GM12878 (cell line): ENCODE measurements at regions not wholly inside any gene's neighbourhood (a gene's known extent, or its start where the extent isn't known, plus 50 kb on each side); places are given as distances from the start of the nearest gene placed in this dataset.

Experiments
- ATAC-seq: fragments of 200-7000 bp; cut with Tn5 transposase; 3 replicates; pipeline ENCODE4 v1.9.1; 2020; ENCODE audit warnings: mild to moderate bottlenecking, moderate library complexity
- BruUV-seq: library from RNA; stranded (reverse); fragments of 400-500 nt; replicated peaks from 2 replicates; lab custom pipeline; 2021; lab: Mats Ljungman, UMichigan
- CTCF ChIA-PET: fragments of 300-600 bp; sonication (Branson Sonifier 250); formaldehyde crosslinking; extraction: SDS; loops from one replicate; lab custom pipeline; 2021; ENCODE audit warnings: inconsistent platforms; lab: Yijun Ruan, JAX
- POLR2A ChIA-PET: fragments of 350-600 bp; formaldehyde crosslinking; extraction: SDS; loops from one replicate; lab custom pipeline; 2021; ENCODE audit warnings: inconsistent platforms; lab: Charles Lee
- RAD21 ChIA-PET: fragments of 300-600 bp; sonication (Branson Sonifier 250); formaldehyde crosslinking; loops from one replicate; lab custom pipeline; 2023; ENCODE audit warnings: antibody characterized with exemption; ENCODE audit not compliant: unreplicated experiment; lab: Charles Lee
- SMC1A ChIA-PET: fragments of 300-600 bp; sonication (Branson Sonifier 250); formaldehyde crosslinking; loops from one replicate; lab custom pipeline; 2023; ENCODE audit not compliant: unreplicated experiment, uncharacterized antibody; lab: Charles Lee
- DNase-seq: peaks from one replicate; pipeline ENCODE4 v3.0.0-alpha.2; 2011; ENCODE audit warnings: low read depth, low spot score
- FAIRE-seq: peaks from 3 replicates; lab custom pipeline; 2011; peaks lifted over from hg19 to GRCh38; lab: Jason Lieb, UNC
- H2AFZ ChIP-seq: 2 replicates; pipeline ENCODE4 v1.6.0; 2011; ENCODE audit warnings: low read depth, low read length, control low read depth; ENCODE audit not compliant: control insufficient read depth
- H3K27ac ChIP-seq: 2 replicates; pipeline ENCODE4 v1.5.1; 2011; ENCODE audit warnings: control low read depth; ENCODE audit not compliant: control insufficient read depth, insufficient read depth
- H3K27me3 ChIP-seq, 2 experiments: replicated peaks in 1 of 2; 2 replicates each; pipeline versions ENCODE4 v1.6.0 to v1.6.1; 2011; ENCODE audit warnings: low read length in 1 of 2; ENCODE audit not compliant: control insufficient read depth in 2 of 2, insufficient read depth in 2 of 2
- H3K36me3 ChIP-seq, 2 experiments: 2 replicates each; pipeline ENCODE4 v1.5.1; 2011; ENCODE audit warnings: low read length in 1 of 2; ENCODE audit not compliant: control insufficient read depth in 2 of 2, insufficient read depth in 2 of 2
- H3K4me1 ChIP-seq: 2 replicates; pipeline ENCODE4 v1.6.1; 2011; ENCODE audit warnings: mild to moderate bottlenecking, low read length, moderate library complexity, mixed read lengths; ENCODE audit not compliant: control insufficient read depth, insufficient read depth
- H3K4me2 ChIP-seq: 2 replicates; pipeline ENCODE4 v1.6.0; 2011; ENCODE audit warnings: control low read depth; ENCODE audit not compliant: control insufficient read depth, insufficient read depth
- H3K4me3 ChIP-seq: fragments of 200-600 bp; sonication (generic); 2 replicates; pipeline ENCODE4 v1.5.1; 2016
- H3K79me2 ChIP-seq: 2 replicates; pipeline ENCODE4 v1.6.0; 2011; ENCODE audit warnings: low read length; ENCODE audit not compliant: control insufficient read depth, insufficient read depth
- H3K9ac ChIP-seq: 2 replicates; pipeline ENCODE4 v1.8.0; 2011; ENCODE audit warnings: low read length, control low read depth, mixed read lengths; ENCODE audit not compliant: control insufficient read depth, insufficient read depth
- H3K9me3 ChIP-seq: replicated peaks from 3 replicates; pipeline ENCODE4 v1.5.1; 2011; ENCODE audit warnings: mild to moderate bottlenecking, low read length; ENCODE audit not compliant: control insufficient read depth, insufficient read depth
- H4K20me1 ChIP-seq: 2 replicates; pipeline ENCODE4 v1.6.0; 2011; ENCODE audit not compliant: control insufficient read depth, insufficient read depth
- BCL3 ChIP-seq: IDR thresholded peaks from 2 replicates; pipeline ENCODE4 v1.6.1; 2011; ENCODE audit warnings: borderline replicate concordance, low read depth, mild to moderate bottlenecking, moderate library complexity, low read length; ENCODE audit not compliant: insufficient read depth, poor library complexity, severe bottlenecking
- HDAC2 ChIP-seq: fragments of 200-600 bp; sonication (generic); IDR thresholded peaks from 2 replicates; pipeline ENCODE4 v1.6.1; 2017
- IRF3 ChIP-seq: fragments of 450-650 bp; IDR thresholded peaks from 2 replicates; pipeline ENCODE4 v1.6.1; 2014; ENCODE audit warnings: mild to moderate bottlenecking
- KAT2A ChIP-seq: conservative IDR thresholded peaks from 2 replicates; pipeline ENCODE4 v1.6.1; 2011; ENCODE audit warnings: low read depth, low read length; ENCODE audit not compliant: control insufficient read depth
- KDM1A ChIP-seq: fragments of 200-600 bp; sonication (generic); IDR thresholded peaks from 2 replicates; pipeline ENCODE4 v1.6.1; 2016; ENCODE audit warnings: borderline replicate concordance
- POLR2A ChIP-seq: IDR thresholded peaks from 2 replicates; pipeline ENCODE4 v1.6.1; 2011; ENCODE audit warnings: low read depth, mild to moderate bottlenecking, low read length
- RB1 ChIP-seq: fragments of 450-650 bp; formaldehyde crosslinking; IDR thresholded peaks from 2 replicates; pipeline ENCODE4 v1.6.1; 2017; ENCODE audit warnings: mild to moderate bottlenecking, borderline replicate concordance
- RUNX3 ChIP-seq: IDR thresholded peaks from 2 replicates; pipeline ENCODE4 v1.6.1; 2012; ENCODE audit warnings: low read length, inconsistent platforms
- SMC3 ChIP-seq: IDR thresholded peaks from 2 replicates; pipeline ENCODE4 v1.6.1; 2011; ENCODE audit warnings: low read length, improper control_type of control experiment, borderline replicate concordance
- ZNF622 ChIP-seq: fragments of 450-650 bp; IDR thresholded peaks from 2 replicates; pipeline ENCODE4 v1.6.1; 2017; ENCODE audit warnings: mild to moderate bottlenecking, inconsistent platforms
- ZNF687 ChIP-seq: fragments of 450-650 bp; IDR thresholded peaks from 2 replicates; pipeline ENCODE4 v1.6.1; 2017; ENCODE audit warnings: mild to moderate bottlenecking, moderate library complexity
- WGBS: methylation state at CpG from one replicate; pipeline ENCODE4 v1.1.6; 2016; ENCODE audit warnings: low lambda C conversion rate; ENCODE audit not compliant: insufficient replicate concordance, insufficient coverage; ENCODE audit errors: missing lambda C conversion rate; 5-methylcytosine and 5-hydroxymethylcytosine counted together
- in situ Hi-C: fragments of 300-500 bp; cut with MboI; formaldehyde crosslinking; loops from 9 replicates; pipeline ENCODE4 v1.14.3; 2018; ENCODE audit warnings: mixed read lengths
- intact Hi-C: fragments of 100-400 bp; cut with micrococcal nuclease; formaldehyde crosslinking; loops from one replicate; pipeline ENCODE4 v1.14.2; 2022; ENCODE audit not compliant: unreplicated experiment

- H3K36me3 ChIP-seq = no peaks in the 10 kb centered on the region
- H4K20me1 ChIP-seq = no peaks in the 10 kb centered on the region
- no peak for DNase-seq
- POLR2A ChIA-PET = interaction anchor here (0.8 kb wide), 1 partner anchor 123 kb away, joined by 7 read pairs; no protein-coding TSS in a partner anchor
- H3K27ac ChIP-seq = no peak overlapping the region
- intact Hi-C loops = loop anchor here (10.0 kb wide), 1 partner anchor 273 kb away; no protein-coding TSS in a partner anchor
- ATAC-seq = no peak
- no peak for FAIRE-seq
- no peaks in the 10 kb centered on the region for H3K4me1 ChIP-seq
- RAD21 ChIA-PET = interaction anchor here (0.9 kb wide), 1 partner anchor 711 kb away, joined by 6 read pairs; no protein-coding TSS in a partner anchor
- no peaks in the 10 kb centered on the region for H3K79me2 ChIP-seq
- CTCF ChIA-PET = interaction anchor here (0.9 to 1.2 kb wide), 3 partner anchors 12 to 326 kb away, joined by 3 read pairs; no protein-coding TSS in a partner anchor
- peaks cover 0 to 2% of the 10 kb centered on the region in 2 experiments; a peak in 1 of 4 replicates for H3K27me3 ChIP-seq
- WGBS = 35% methylated on average over 7 of the region's 7 CpGs
- no TSS peak for BruUV-seq
- TF ChIP-seq KAT2A = no peak
- no peak for TF ChIP-seq IRF3
- TF ChIP-seq ZNF622 = no peak
- TF ChIP-seq SMC3 = no peak
- no peak overlapping the region for H3K4me3 ChIP-seq
- no peak overlapping the region for H3K4me2 ChIP-seq
- H3K9me3 ChIP-seq = no peaks in the 10 kb centered on the region
- H3K9ac ChIP-seq = no peak overlapping the region
- SMC1A ChIA-PET = interaction anchor here (0.6 to 1.5 kb wide), 6 partner anchors 19 to 510 kb away, joined by 3 to 6 read pairs (median 3); no protein-coding TSS in a partner anchor
- in situ Hi-C loops = loop anchor here (10.0 kb wide), 1 partner anchor 477 kb away; no protein-coding TSS in a partner anchor
- H2AFZ ChIP-seq = no peak overlapping the region
These were observed 489.0 kb downstream of the NPIPA7 start for GRCh38 chr16:16867973-16868372.

- BruUV-seq = no TSS peak
- H3K4me1 ChIP-seq = no peaks in the 10 kb centered on the region
- H3K27ac ChIP-seq = no peak overlapping the region
- RAD21 ChIA-PET = interaction anchor here (1.3 kb wide), 1 partner anchor 11 kb away, joined by 4 read pairs; no protein-coding TSS in a partner anchor
- in situ Hi-C loops (loop anchor here (10.0 kb wide), 1 partner anchor 476 kb away; no protein-coding TSS in a partner anchor), intact Hi-C loops (loop anchor here (10.0 kb wide), 1 partner anchor 274 kb away; no protein-coding TSS in a partner anchor)
- no peak overlapping the region for H3K9ac ChIP-seq
- no peaks in the 10 kb centered on the region for H3K79me2 ChIP-seq
- WGBS = 46% methylated on average over 2 of the region's 2 CpGs
- POLR2A ChIA-PET = no interaction called here
- ATAC-seq = no peak
- DNase-seq = no peak
- CTCF ChIA-PET = interaction anchor here (0.7 to 1.2 kb wide), 4 partner anchors 11 to 325 kb away, joined by 3 read pairs; no protein-coding TSS in a partner anchor
- H3K9me3 ChIP-seq = no peaks in the 10 kb centered on the region
- H3K4me2 ChIP-seq = no peak overlapping the region
- peaks cover 0 to 2% of the 10 kb centered on the region in 2 experiments; a peak in 1 of 4 replicates for H3K27me3 ChIP-seq
- H2AFZ ChIP-seq = no peak overlapping the region
- H4K20me1 ChIP-seq = no peaks in the 10 kb centered on the region
- SMC1A ChIA-PET = interaction anchor here (0.7 to 1.3 kb wide), 5 partner anchors 20 to 202 kb away, joined by 3 to 4 read pairs (median 3); no protein-coding TSS in a partner anchor
- H3K36me3 ChIP-seq = no peaks in the 10 kb centered on the region
- FAIRE-seq = no peak
- no peak overlapping the region for H3K4me3 ChIP-seq
- TF ChIP-seq KDM1A (no peak), BCL3 (no peak), HDAC2 (no peak), RB1 (no peak), POLR2A (no peak), RUNX3 (no peak), ZNF687 (no peak)
These were observed 489.8 kb downstream of the NPIPA7 start for GRCh38 chr16:16868727-16869126.
